ENCODE measurements at regions not wholly inside any gene's neighbourhood (a gene's known extent, or its start where the extent isn't known, plus 50 kb on each side); places are given as distances from the start of the nearest gene placed in this dataset.

DNA sequence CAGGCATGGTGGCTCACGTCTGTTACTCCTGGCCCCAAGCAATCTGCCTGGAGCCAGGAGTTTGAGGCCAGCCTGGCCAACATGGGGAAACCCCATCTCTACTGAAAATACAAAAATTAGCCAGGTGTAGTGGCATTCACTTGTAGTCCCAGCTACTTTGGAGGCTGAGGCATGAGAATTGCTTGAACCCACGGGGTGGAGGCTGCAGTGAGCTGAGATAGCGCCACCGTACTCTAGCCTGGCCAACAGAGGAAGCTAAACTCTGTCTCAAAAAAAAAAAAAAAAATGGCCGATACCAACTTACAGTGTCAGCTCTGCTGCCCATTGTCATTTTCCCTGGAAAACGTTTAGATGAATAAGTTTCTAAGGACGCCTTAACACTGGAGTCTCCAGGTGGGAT, 489.9 kb downstream of the TFAP2A start:
- TF ChIP-seq, protein P1, sequence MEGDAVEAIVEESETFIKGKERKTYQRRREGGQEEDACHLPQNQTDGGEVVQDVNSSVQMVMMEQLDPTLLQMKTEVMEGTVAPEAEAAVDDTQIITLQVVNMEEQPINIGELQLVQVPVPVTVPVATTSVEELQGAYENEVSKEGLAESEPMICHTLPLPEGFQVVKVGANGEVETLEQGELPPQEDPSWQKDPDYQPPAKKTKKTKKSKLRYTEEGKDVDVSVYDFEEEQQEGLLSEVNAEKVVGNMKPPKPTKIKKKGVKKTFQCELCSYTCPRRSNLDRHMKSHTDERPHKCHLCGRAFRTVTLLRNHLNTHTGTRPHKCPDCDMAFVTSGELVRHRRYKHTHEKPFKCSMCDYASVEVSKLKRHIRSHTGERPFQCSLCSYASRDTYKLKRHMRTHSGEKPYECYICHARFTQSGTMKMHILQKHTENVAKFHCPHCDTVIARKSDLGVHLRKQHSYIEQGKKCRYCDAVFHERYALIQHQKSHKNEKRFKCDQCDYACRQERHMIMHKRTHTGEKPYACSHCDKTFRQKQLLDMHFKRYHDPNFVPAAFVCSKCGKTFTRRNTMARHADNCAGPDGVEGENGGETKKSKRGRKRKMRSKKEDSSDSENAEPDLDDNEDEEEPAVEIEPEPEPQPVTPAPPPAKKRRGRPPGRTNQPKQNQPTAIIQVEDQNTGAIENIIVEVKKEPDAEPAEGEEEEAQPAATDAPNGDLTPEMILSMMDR (conservative IDR thresholded peaks at IDR 0.05; ENCODE audit: low read depth, low read length): 0 out of 2 replicates have a peak, but pooled peaks have one; percentile 15
- no peak for TF ChIP-seq EZH2phosphoT487 (IDR thresholded peaks at IDR 0.05; ENCODE audit: borderline replicate concordance, low read length)
- no peak for TF ChIP-seq EZH2 (IDR thresholded peaks at IDR 0.05; ENCODE audit: low read length, unreplicated experiment)

Measured in PC-3 (cell line).